ENCODE measurements at regions not wholly inside any gene's neighbourhood (a gene's known extent, or its start where the extent isn't known, plus 50 kb on each side); places are given as distances from the start of the nearest gene placed in this dataset.

DNA sequence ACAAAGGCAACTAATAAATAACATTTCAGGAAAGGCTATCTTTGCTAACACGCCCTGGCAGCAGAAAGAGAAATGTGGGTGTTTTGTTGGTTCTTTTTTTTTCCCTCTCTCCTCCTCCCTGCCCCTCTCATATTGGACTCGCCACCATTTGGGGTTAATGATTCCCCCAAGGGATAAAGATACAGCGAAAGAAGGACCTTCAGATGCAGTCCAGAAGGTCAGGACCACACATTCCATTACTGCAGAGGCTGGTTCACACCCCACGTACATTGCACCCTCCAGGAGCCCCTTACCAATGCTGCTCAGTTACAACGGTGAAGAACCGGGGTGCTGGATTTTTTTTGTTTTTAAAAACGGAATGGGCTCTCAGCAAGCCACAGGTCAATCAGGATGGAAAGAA is 156.9 kb upstream of the TIAM1 start:
- no peak for TF ChIP-seq TEAD4 (CRISPR knock-in tag; IDR thresholded peaks at IDR 0.05)
- no peak for TF ChIP-seq ATF1 (CRISPR knock-in tag; IDR thresholded peaks at IDR 0.05)
- TF ChIP-seq RORB (CRISPR knock-in tag; IDR thresholded peaks at IDR 0.05), result no peak
- TF ChIP-seq, protein P1, sequence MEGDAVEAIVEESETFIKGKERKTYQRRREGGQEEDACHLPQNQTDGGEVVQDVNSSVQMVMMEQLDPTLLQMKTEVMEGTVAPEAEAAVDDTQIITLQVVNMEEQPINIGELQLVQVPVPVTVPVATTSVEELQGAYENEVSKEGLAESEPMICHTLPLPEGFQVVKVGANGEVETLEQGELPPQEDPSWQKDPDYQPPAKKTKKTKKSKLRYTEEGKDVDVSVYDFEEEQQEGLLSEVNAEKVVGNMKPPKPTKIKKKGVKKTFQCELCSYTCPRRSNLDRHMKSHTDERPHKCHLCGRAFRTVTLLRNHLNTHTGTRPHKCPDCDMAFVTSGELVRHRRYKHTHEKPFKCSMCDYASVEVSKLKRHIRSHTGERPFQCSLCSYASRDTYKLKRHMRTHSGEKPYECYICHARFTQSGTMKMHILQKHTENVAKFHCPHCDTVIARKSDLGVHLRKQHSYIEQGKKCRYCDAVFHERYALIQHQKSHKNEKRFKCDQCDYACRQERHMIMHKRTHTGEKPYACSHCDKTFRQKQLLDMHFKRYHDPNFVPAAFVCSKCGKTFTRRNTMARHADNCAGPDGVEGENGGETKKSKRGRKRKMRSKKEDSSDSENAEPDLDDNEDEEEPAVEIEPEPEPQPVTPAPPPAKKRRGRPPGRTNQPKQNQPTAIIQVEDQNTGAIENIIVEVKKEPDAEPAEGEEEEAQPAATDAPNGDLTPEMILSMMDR (IDR thresholded peaks at IDR 0.05), result no peak
- TF ChIP-seq FOXK1 (CRISPR knock-in tag; IDR thresholded peaks at IDR 0.05), result no peak
- no peak for TF ChIP-seq ZBTB21 (CRISPR knock-in tag; IDR thresholded peaks at IDR 0.05; ENCODE audit: borderline replicate concordance)
- TF ChIP-seq, protein P2, sequence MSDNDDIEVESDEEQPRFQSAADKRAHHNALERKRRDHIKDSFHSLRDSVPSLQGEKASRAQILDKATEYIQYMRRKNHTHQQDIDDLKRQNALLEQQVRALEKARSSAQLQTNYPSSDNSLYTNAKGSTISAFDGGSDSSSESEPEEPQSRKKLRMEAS (CRISPR knock-in tag; IDR thresholded peaks at IDR 0.05), result no peak
- TF ChIP-seq ZNF138 (CRISPR knock-in tag; conservative IDR thresholded peaks at IDR 0.05), result no peak
- TF ChIP-seq, protein P3, sequence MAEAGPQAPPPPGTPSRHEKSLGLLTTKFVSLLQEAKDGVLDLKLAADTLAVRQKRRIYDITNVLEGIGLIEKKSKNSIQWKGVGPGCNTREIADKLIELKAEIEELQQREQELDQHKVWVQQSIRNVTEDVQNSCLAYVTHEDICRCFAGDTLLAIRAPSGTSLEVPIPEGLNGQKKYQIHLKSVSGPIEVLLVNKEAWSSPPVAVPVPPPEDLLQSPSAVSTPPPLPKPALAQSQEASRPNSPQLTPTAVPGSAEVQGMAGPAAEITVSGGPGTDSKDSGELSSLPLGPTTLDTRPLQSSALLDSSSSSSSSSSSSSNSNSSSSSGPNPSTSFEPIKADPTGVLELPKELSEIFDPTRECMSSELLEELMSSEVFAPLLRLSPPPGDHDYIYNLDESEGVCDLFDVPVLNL (CRISPR knock-in tag; IDR thresholded peaks at IDR 0.05; ENCODE audit: borderline replicate concordance, low read depth), result no peak
- no peak for TF ChIP-seq GTF2I (CRISPR knock-in tag; conservative IDR thresholded peaks at IDR 0.05)
- TF ChIP-seq NFE2L1 (CRISPR knock-in tag; IDR thresholded peaks at IDR 0.05), result no peak
- TF ChIP-seq, protein P4, sequence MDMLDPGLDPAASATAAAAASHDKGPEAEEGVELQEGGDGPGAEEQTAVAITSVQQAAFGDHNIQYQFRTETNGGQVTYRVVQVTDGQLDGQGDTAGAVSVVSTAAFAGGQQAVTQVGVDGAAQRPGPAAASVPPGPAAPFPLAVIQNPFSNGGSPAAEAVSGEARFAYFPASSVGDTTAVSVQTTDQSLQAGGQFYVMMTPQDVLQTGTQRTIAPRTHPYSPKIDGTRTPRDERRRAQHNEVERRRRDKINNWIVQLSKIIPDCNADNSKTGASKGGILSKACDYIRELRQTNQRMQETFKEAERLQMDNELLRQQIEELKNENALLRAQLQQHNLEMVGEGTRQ (CRISPR knock-in tag; IDR thresholded peaks at IDR 0.05), result no peak

Measured in WTC11 (cell line).